GM19240 (cell line): ENCODE measurements at regions not wholly inside any gene's neighbourhood (a gene's known extent, or its start where the extent isn't known, plus 50 kb on each side); places are given as distances from the start of the nearest gene placed in this dataset.
"Not testable (repeated sequence)": the region's sequence is repeated elsewhere in the genome, so short reads cannot be mapped to it uniquely, and the experiment has no call there.

Experiments used
- DNase-seq: peaks from one replicate; pipeline ENCODE4 v3.0.0; 2011; ENCODE audit warnings: low spot score; ENCODE audit not compliant: insufficient read length

GRCh38 chr16:22705799-22706198, 108.2 kb upstream of the HS3ST2 start:
- DNase-seq: no peak

GRCh38 chr16:22710326-22710725, 103.6 kb upstream of the HS3ST2 start:
- DNase-seq: no peak

GRCh38 chr16:22711847-22712246, 102.1 kb upstream of the HS3ST2 start:
- DNase-seq: no peak

GRCh38 chr16:22712471-22712870, 101.5 kb upstream of the HS3ST2 start:
- no peak for DNase-seq

GRCh38 chr16:22718598-22718997, 95.4 kb upstream of the HS3ST2 start:
- not testable (repeated sequence) for DNase-seq

GRCh38 chr16:22719945-22720344, 94.0 kb upstream of the HS3ST2 start:
- no peak for DNase-seq

GRCh38 chr16:22721511-22722100, 92.4 kb upstream of the HS3ST2 start:
- no peak for DNase-seq

GRCh38 chr16:22722551-22723541, 91.1 kb upstream of the HS3ST2 start:
- DNase-seq: not testable (repeated sequence)

GRCh38 chr16:22726868-22727267, 87.1 kb upstream of the HS3ST2 start:
- no peak for DNase-seq

GRCh38 chr16:22727285-22728166, 86.4 kb upstream of the HS3ST2 start:
- no peak for DNase-seq

GRCh38 chr16:22728167-22728836, 85.7 kb upstream of the HS3ST2 start:
- DNase-seq: no peak

GRCh38 chr16:22732400-22732799, 81.6 kb upstream of the HS3ST2 start:
- DNase-seq: no peak

GRCh38 chr16:22732959-22733358, 81.0 kb upstream of the HS3ST2 start:
- no peak for DNase-seq

- no peak for DNase-seq
Observed at GRCh38 chr16:22734368-22734767, 79.6 kb upstream of the HS3ST2 start.

- DNase-seq: no peak
Observed at GRCh38 chr16:22736791-22737190, 77.2 kb upstream of the HS3ST2 start.

GRCh38 chr16:22739077-22739476, 74.9 kb upstream of the HS3ST2 start:
- DNase-seq: no peak

GRCh38 chr16:22743401-22743800, 70.6 kb upstream of the HS3ST2 start:
- DNase-seq: no peak

- DNase-seq: no peak
Observed at GRCh38 chr16:22751104-22751667, 62.8 kb upstream of the HS3ST2 start.

- DNase-seq: no peak
Observed at GRCh38 chr16:22751685-22752084, 62.3 kb upstream of the HS3ST2 start.

GRCh38 chr16:22753451-22753850, 60.5 kb upstream of the HS3ST2 start:
- DNase-seq: no peak

- no peak for DNase-seq
Observed at GRCh38 chr16:22754577-22754976, 59.4 kb upstream of the HS3ST2 start.
